GM19043 (cell line): ENCODE measurements at regions not wholly inside any gene's neighbourhood (a gene's known extent, or its start where the extent isn't known, plus 50 kb on each side); places are given as distances from the start of the nearest gene placed in this dataset.
A peak's percentile ranks its signal among the peaks of the same experiment; 100 is the strongest.
"Not testable (repeated sequence)": the region's sequence is repeated elsewhere in the genome, so short reads cannot be mapped to it uniquely, and the experiment has no call there.

Experiments
- ATAC-seq: cut with Tn5 transposase; IDR thresholded peaks from one replicate; pipeline ENCODE4 v1.9.1; 2021; ENCODE audit warnings: low read depth; ENCODE audit not compliant: unreplicated experiment

- no peak for ATAC-seq
Measured at GRCh38 chr2:230593765-230594164, 118.9 kb upstream of the CAB39 start.

- ATAC-seq = no peak
Measured at GRCh38 chr2:230594286-230594840, 118.3 kb upstream of the CAB39 start.

DNA sequence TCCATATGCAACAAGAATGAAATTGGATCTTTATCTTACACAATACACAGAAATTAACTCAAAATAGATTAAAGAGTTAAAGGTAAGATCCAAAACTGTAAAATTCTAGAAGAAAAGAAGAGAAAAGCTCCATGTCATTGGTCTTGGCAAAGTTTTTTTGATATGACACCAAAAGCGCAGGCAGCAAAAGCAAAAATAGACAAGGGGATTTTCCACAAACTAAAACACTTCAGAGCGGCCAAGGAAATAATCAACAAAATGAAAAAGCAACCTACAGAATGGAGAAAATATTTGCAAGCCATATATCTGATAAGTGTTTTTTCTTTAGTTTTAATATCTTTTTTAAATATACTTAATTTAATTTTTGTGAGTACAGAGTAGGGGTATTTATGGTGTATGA lies 112.8 kb upstream of the CAB39 start:
- no peak for ATAC-seq

- ATAC-seq = no peak
Measured at GRCh38 chr2:230600285-230600684, 112.4 kb upstream of the CAB39 start.

GRCh38 chr2:230600881-230601280 lies 111.8 kb upstream of the CAB39 start:
- no peak for ATAC-seq

- ATAC-seq = peak; percentile 63
Measured at GRCh38 chr2:230601510-230601909, 111.1 kb upstream of the CAB39 start.

GRCh38 chr2:230602562-230603230 lies 109.9 kb upstream of the CAB39 start:
- peak; percentile 68 for ATAC-seq

DNA sequence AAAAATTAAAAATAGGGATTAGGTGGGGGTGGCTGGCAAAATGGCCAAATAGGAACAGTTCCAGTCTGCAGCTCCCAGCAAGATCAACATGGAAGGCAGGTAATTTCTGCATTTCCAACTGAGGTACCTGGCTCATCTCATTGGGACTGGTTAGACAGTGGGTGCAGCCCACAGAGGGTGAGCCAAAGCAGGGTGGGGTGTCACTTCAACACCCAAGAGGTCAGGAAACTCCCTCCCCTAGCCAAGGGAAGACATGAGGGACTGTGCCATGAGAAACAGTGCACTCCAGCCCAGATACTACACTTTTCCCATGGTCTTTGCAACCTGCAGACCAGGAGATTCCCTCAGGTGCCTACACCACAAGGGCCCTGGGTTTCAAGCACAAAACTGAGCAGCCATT lies 109.3 kb upstream of the CAB39 start:
- ATAC-seq = not testable (repeated sequence)

- ATAC-seq = not testable (repeated sequence)
Measured at GRCh38 chr2:230604158-230604557, 108.5 kb upstream of the CAB39 start.

- ATAC-seq = no peak
Measured at GRCh38 chr2:230614040-230614439, 98.6 kb upstream of the CAB39 start.

DNA sequence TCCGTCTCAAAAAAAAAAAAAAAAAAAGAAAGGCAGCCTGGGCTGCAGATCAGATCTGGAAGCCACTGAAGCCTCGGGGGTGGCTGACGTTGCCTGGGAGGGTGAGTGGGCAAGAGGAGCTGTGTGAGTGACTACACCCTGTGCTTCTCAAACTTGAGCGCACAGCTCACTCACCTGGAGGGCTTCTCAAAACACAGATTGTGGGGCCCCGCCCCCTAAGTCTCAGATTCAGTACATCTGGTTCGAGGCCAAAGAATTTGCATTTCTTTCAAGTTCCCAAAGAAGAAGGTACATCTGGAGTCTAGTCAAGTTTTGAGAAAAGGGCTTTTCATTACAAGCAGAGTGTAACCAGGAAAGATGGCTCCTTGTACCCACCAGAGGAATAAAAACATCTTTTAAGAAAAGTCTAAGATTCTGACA lies 97.7 kb upstream of the CAB39 start:
- ATAC-seq = peak; percentile 76

GRCh38 chr2:230617256-230617706 lies 95.4 kb upstream of the CAB39 start:
- not testable (repeated sequence) for ATAC-seq

GRCh38 chr2:230619491-230619890 lies 93.2 kb upstream of the CAB39 start:
- ATAC-seq = no peak

DNA sequence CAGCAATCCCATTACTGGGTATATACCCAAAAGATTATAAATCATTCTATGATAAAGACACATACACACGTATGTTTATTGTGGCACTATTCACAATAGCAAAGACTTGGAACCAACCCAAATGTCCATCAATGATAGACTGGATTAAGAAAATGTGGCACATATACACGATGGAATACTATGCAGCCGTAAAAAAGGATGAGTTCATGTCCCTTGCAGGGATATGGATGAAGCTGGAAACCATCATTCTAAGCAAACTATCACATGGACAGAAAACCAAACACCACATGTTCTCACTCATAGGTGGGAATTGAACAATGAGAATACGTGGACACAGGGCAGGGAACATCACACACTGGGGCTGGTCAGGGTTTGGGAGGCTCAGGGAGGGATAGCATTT lies 87.4 kb upstream of the CAB39 start:
- ATAC-seq = not testable (repeated sequence)

DNA sequence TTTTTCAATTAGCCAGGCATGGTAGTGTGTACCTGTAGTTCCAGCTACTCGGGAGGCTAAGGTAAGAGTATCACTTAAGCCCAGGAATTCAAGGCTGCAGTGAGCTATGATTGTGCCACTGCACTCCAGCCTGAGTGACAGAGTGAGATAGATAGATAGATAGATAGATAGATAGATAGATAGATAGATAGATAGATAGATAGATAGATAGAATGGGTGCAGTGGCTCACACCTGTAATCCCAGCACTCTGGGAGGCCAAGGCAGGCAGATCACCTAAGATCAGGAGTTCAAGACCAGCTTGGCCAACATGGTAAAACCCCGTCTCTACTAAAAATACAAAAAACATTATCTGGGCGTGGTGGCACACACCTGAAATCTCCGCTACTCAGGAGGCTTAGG lies 85.6 kb upstream of the CAB39 start:
- not testable (repeated sequence) for ATAC-seq

- no peak for ATAC-seq
Measured at GRCh38 chr2:230627806-230628724, 84.6 kb upstream of the CAB39 start.

DNA sequence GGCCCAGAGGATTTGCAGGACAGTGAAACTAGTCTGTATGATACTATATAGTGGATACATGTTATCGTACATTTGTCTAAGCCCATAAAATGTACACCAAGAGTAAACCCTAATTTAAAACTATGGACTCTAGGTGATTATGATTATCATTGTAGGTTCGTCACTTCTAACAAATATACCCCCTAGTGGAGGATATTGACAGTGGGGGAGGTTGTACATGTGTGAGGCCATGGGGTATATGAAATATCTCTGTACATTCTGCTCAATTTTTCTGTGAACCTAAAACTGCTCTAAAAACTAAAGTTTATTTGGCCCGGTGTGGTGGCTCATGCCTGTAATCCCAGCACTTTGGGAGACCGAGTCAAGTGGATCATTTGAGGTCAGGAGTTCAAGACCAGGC lies 81.2 kb upstream of the CAB39 start:
- ATAC-seq = no peak

GRCh38 chr2:230634146-230634545 lies 78.5 kb upstream of the CAB39 start:
- ATAC-seq = no peak

GRCh38 chr2:230634721-230635313 lies 77.8 kb upstream of the CAB39 start:
- not testable (repeated sequence) for ATAC-seq

- ATAC-seq = no peak
Measured at GRCh38 chr2:230636684-230637271, 75.9 kb upstream of the CAB39 start.

GRCh38 chr2:230637486-230637885 lies 75.2 kb upstream of the CAB39 start:
- not testable (repeated sequence) for ATAC-seq
